ENCODE measurements at regions not wholly inside any gene's neighbourhood (a gene's known extent, or its start where the extent isn't known, plus 50 kb on each side); places are given as distances from the start of the nearest gene placed in this dataset.

DNA sequence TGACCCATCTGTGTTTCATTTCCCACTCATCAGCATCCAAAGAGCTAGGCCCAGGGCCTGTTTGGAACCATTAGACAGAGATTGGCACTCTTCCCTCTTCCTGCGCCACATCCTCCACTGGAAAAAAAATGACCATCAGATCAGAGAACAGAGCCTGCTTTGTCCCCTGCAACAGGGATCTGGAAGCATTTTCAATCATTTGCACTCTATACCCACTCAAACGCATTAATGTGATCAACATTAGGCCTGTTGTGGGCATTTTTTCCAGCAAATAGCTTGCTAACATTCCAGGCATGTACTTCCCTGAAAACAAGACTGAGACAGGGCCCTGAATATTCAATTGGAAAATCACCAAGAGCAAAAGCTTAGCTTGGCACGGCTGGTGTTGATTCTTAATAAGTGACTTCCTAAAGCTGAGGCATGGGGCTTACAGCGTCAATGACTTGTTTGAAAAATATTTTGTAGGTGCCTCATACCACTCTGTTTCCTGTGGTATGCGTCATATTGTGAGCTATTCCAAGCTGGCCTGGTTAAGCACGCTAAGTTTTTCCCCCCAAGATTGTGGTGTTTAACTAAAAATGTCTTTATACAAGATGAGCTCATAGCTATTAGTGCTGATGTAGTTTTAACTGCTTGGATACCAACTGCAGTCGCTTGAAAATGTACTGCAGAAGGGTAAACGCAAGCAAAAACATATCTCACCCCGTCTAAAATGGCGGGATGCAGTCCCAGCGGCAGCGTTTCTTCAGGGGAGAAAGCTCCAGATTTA is 404.4 kb downstream of the SPRY2 start:
- TF ChIP-seq, protein P1, sequence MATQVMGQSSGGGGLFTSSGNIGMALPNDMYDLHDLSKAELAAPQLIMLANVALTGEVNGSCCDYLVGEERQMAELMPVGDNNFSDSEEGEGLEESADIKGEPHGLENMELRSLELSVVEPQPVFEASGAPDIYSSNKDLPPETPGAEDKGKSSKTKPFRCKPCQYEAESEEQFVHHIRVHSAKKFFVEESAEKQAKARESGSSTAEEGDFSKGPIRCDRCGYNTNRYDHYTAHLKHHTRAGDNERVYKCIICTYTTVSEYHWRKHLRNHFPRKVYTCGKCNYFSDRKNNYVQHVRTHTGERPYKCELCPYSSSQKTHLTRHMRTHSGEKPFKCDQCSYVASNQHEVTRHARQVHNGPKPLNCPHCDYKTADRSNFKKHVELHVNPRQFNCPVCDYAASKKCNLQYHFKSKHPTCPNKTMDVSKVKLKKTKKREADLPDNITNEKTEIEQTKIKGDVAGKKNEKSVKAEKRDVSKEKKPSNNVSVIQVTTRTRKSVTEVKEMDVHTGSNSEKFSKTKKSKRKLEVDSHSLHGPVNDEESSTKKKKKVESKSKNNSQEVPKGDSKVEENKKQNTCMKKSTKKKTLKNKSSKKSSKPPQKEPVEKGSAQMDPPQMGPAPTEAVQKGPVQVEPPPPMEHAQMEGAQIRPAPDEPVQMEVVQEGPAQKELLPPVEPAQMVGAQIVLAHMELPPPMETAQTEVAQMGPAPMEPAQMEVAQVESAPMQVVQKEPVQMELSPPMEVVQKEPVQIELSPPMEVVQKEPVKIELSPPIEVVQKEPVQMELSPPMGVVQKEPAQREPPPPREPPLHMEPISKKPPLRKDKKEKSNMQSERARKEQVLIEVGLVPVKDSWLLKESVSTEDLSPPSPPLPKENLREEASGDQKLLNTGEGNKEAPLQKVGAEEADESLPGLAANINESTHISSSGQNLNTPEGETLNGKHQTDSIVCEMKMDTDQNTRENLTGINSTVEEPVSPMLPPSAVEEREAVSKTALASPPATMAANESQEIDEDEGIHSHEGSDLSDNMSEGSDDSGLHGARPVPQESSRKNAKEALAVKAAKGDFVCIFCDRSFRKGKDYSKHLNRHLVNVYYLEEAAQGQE (IDR thresholded peaks at IDR 0.05; ENCODE audit: insufficient read depth in 1 of 2, low read depth in 2 of 2, low read length in 2 of 2): no peak
- TF ChIP-seq FOXP2 (optimal IDR thresholded peaks at IDR 0.05; ENCODE audit: borderline replicate concordance, extremely low read depth, extremely low read length, insufficient read depth) (no peak), POLR2AphosphoS5 (IDR thresholded peaks at IDR 0.05; ENCODE audit: low read depth, low read length) (no peak)

All from PFSK-1 (cell line).